Liver (tissue), 8 donors: ENCODE measurements at regions not wholly inside any gene's neighbourhood (a gene's known extent, or its start where the extent isn't known, plus 50 kb on each side); places are given as distances from the start of the nearest gene placed in this dataset.

Experiments
- DNase-seq: peaks from one replicate; pipeline ENCODE4 v3.0.0-alpha.2; 2017; ENCODE audit warnings: low spot score
- H3K27ac ChIP-seq, 2 donors: one replicate each; pipeline ENCODE4 v1.7.0; 2013; ENCODE audit warnings: inconsistent platforms in 2 of 2, low read length in 2 of 2, control low read depth in 1 of 2, low read depth in 1 of 2, mild to moderate bottlenecking in 1 of 2
- H3K27me3 ChIP-seq, 4 donors: one replicate each; pipeline versions ENCODE4 v1.6.1 to v1.7.0; 2013; ENCODE audit warnings: low read length in 3 of 4, inconsistent platforms in 1 of 4, mild to moderate bottlenecking in 1 of 4, moderate library complexity in 1 of 4; ENCODE audit not compliant: control insufficient read depth in 4 of 4, insufficient read depth in 4 of 4
- H3K36me3 ChIP-seq, 4 donors: one replicate each; pipeline versions ENCODE4 v1.6.1 to v1.7.0; 2013; ENCODE audit warnings: low read length in 3 of 4, mild to moderate bottlenecking in 3 of 4, low read depth in 1 of 4, moderate library complexity in 1 of 4; ENCODE audit not compliant: control insufficient read depth in 4 of 4, insufficient read depth in 3 of 4
- H3K4me1 ChIP-seq, 4 donors: one replicate each; pipeline versions ENCODE4 v1.6.1 to v1.7.0; 2013; ENCODE audit warnings: low read length in 3 of 4, mild to moderate bottlenecking in 3 of 4, moderate library complexity in 1 of 4; ENCODE audit not compliant: control insufficient read depth in 4 of 4, insufficient read depth in 4 of 4
- H3K4me3 ChIP-seq, 3 donors: one replicate each; pipeline versions ENCODE4 v1.6.1 to v1.7.0; 2013; ENCODE audit warnings: low read length in 3 of 3, control low read depth in 1 of 3, low read depth in 1 of 3, mild to moderate bottlenecking in 1 of 3
- H3K9ac ChIP-seq, 2 donors: one replicate each; pipeline ENCODE4 v1.7.0; 2013; ENCODE audit warnings: low read length in 2 of 2, mild to moderate bottlenecking in 2 of 2, moderate library complexity in 2 of 2, control low read depth in 1 of 2, low read depth in 1 of 2
- H3K9me3 ChIP-seq, 4 donors: one replicate each; pipeline versions ENCODE4 v1.6.1 to v1.7.0; 2013; ENCODE audit warnings: low read length in 3 of 4; ENCODE audit not compliant: control insufficient read depth in 4 of 4
- CTCF ChIP-seq: fragments of 150-350 bp; IDR thresholded peaks from 2 replicates; pipeline ENCODE4 v1.5.1; 2017; ENCODE audit warnings: improper control_type of control experiment, low read depth, low read length; ENCODE audit not compliant: missing input control
- EGR1 ChIP-seq, 2 donors: IDR thresholded peaks; 2 replicates each; pipeline ENCODE4 v1.6.1; 2016 to 2018; ENCODE audit warnings: antibody characterized with exemption in 2 of 2, low read depth in 2 of 2
- FOXA1 ChIP-seq: IDR thresholded peaks from 2 replicates; pipeline ENCODE4 v1.6.1; 2016; ENCODE audit warnings: antibody characterized with exemption
- FOXA2 ChIP-seq: IDR thresholded peaks from 2 replicates; pipeline ENCODE4 v1.6.1; 2016; ENCODE audit warnings: antibody characterized with exemption
- GABPA ChIP-seq, 2 donors: IDR thresholded peaks in 1 of 2; conservative IDR thresholded peaks in 1 of 2; 2 replicates each; pipeline ENCODE4 v1.6.1; 2016; ENCODE audit warnings: antibody characterized with exemption in 2 of 2, mild to moderate bottlenecking in 1 of 2, moderate library complexity in 1 of 2
- HNF4A ChIP-seq, 2 donors: conservative IDR thresholded peaks; 2 replicates each; pipeline ENCODE4 v1.6.1; 2016; ENCODE audit warnings: antibody characterized with exemption in 2 of 2, mild to moderate bottlenecking in 2 of 2
- HNF4G ChIP-seq: IDR thresholded peaks from 2 replicates; pipeline ENCODE4 v1.6.1; 2016; ENCODE audit warnings: antibody characterized with exemption
- JUND ChIP-seq, 2 donors: IDR thresholded peaks; 2 replicates each; pipeline ENCODE4 v1.6.1; 2016; ENCODE audit warnings: antibody characterized with exemption in 2 of 2
- NR2F2 ChIP-seq: IDR thresholded peaks from 2 replicates; pipeline ENCODE4 v1.6.1; 2016; ENCODE audit warnings: antibody characterized with exemption
- RAD21 ChIP-seq, 2 donors: IDR thresholded peaks; 2 replicates each; pipeline ENCODE4 v1.6.1; 2016; ENCODE audit warnings: antibody characterized with exemption in 2 of 2, mild to moderate bottlenecking in 2 of 2
- RXRA ChIP-seq, 2 donors: IDR thresholded peaks; 2 replicates each; pipeline ENCODE4 v1.6.1; 2017 to 2018; ENCODE audit warnings: antibody characterized with exemption in 2 of 2, mild to moderate bottlenecking in 1 of 2
- SP1 ChIP-seq: IDR thresholded peaks from 2 replicates; pipeline ENCODE4 v1.6.1; 2018; ENCODE audit warnings: antibody characterized with exemption, mild to moderate bottlenecking
- YY1 ChIP-seq: IDR thresholded peaks from 2 replicates; pipeline ENCODE4 v1.6.1; 2016; ENCODE audit warnings: antibody characterized with exemption, mild to moderate bottlenecking
- ZBTB33 ChIP-seq: IDR thresholded peaks from 2 replicates; pipeline ENCODE4 v1.6.1; 2016; ENCODE audit warnings: antibody characterized with exemption
- WGBS: extraction: QIAGEN DNeasy Blood & Tissue Kit; methylation state at CpG from one replicate; pipeline ENCODE4 v1.1.7; 2013; 5-methylcytosine and 5-hydroxymethylcytosine counted together
- TF ChIP-seq, protein P1 (sequence below): IDR thresholded peaks from 2 replicates; pipeline ENCODE4 v1.6.1; 2016; ENCODE audit warnings: antibody characterized with exemption
- TF ChIP-seq, protein P2 (sequence below): IDR thresholded peaks from 2 replicates; pipeline ENCODE4 v1.6.1; 2016; ENCODE audit warnings: antibody characterized with exemption, mild to moderate bottlenecking
- TF ChIP-seq, protein P3 (sequence below): IDR thresholded peaks from 2 replicates; pipeline ENCODE4 v1.6.1; 2016; ENCODE audit warnings: antibody characterized with exemption
- donor health status: healthy.
- donor health status: healthy.
- donor health status: healthy.
- donor health status: healthy.
- donor health status: healthy.

DNA sequence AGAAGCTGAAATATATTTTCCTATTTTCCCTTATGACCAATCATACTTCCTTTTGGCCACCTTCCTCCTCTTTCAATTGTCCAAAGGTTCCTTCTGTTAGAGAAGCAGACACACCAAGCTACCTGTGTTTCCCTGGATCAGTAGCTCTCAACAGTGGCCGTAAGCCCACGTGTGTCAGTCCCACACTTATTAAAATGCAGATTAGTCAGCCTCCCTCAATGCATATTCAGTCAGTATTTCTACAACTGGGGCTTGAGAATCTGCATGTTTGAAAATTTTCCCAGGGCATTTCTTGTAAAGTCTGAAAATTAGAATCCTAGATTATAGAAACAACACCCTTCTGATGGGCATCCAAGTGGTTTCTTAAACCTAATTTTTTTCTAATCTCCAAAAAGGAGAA is 54.0 kb upstream of the ITPRID2 start (continued):
- no peak for TF ChIP-seq CTCF

- Histone ChIP-seq H3K4me3 (no peak overlapping the region), H3K9ac (no peak overlapping the region), H3K36me3 (no peaks in the 10 kb centered on the region), H3K27ac (no peak overlapping the region), H3K9me3 (no peaks in the 10 kb centered on the region), H3K27me3 (no peaks in the 10 kb centered on the region), H3K4me1 (no peaks in the 10 kb centered on the region)
- DNase-seq, result no peak
- WGBS, result 98% methylated on average over 1 of the region's 1 CpG
- TF ChIP-seq, protein P1, sequence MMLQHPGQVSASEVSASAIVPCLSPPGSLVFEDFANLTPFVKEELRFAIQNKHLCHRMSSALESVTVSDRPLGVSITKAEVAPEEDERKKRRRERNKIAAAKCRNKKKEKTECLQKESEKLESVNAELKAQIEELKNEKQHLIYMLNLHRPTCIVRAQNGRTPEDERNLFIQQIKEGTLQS, result no peak
- TF ChIP-seq HNF4G (no peak), NR2F2 (no peak), YY1 (no peak), RXRA (IDR thresholded peaks at IDR 0.05) (no peak), ZBTB33 (no peak), GABPA (IDR thresholded peaks at IDR 0.05 in 1 of 2, conservative IDR thresholded peaks at IDR 0.05 in 1 of 2) (no peak), HNF4A (conservative IDR thresholded peaks at IDR 0.05) (no peak), FOXA2 (no peak), SP1 (no peak), RAD21 (IDR thresholded peaks at IDR 0.05) (no peak)
- TF ChIP-seq, protein P2, sequence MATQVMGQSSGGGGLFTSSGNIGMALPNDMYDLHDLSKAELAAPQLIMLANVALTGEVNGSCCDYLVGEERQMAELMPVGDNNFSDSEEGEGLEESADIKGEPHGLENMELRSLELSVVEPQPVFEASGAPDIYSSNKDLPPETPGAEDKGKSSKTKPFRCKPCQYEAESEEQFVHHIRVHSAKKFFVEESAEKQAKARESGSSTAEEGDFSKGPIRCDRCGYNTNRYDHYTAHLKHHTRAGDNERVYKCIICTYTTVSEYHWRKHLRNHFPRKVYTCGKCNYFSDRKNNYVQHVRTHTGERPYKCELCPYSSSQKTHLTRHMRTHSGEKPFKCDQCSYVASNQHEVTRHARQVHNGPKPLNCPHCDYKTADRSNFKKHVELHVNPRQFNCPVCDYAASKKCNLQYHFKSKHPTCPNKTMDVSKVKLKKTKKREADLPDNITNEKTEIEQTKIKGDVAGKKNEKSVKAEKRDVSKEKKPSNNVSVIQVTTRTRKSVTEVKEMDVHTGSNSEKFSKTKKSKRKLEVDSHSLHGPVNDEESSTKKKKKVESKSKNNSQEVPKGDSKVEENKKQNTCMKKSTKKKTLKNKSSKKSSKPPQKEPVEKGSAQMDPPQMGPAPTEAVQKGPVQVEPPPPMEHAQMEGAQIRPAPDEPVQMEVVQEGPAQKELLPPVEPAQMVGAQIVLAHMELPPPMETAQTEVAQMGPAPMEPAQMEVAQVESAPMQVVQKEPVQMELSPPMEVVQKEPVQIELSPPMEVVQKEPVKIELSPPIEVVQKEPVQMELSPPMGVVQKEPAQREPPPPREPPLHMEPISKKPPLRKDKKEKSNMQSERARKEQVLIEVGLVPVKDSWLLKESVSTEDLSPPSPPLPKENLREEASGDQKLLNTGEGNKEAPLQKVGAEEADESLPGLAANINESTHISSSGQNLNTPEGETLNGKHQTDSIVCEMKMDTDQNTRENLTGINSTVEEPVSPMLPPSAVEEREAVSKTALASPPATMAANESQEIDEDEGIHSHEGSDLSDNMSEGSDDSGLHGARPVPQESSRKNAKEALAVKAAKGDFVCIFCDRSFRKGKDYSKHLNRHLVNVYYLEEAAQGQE, result no peak
Observed at GRCh38 chr2:181839811-181840210, 51.7 kb upstream of the ITPRID2 start.

DNA sequence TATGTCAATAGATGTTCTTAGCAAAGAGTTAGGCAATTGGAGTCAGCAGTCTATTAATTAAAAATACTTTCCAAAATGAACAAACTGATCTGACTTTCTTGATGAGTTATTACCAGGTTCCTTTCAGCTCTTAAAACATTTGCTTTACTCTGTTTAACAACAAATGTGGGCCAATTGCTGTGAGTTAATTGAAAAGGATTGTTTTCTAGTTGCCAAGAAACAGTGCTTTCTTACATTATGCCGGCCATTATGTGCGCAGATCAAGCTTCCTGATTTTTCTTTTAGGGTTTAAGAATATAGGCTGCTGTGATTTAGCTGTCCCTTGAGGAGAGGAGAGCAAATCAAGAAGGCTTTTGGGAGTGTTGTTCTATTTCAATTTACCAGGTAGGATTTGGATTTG is 50.5 kb upstream of the ITPRID2 start:
- Histone ChIP-seq H3K9ac (no peak overlapping the region), H3K36me3 (no peaks in the 10 kb centered on the region)
- no peak for DNase-seq
- TF ChIP-seq RAD21 (IDR thresholded peaks at IDR 0.05), result no peak
- no peak for TF ChIP-seq NR2F2
- no peak for TF ChIP-seq FOXA1
- TF ChIP-seq CTCF, result no peak
- TF ChIP-seq HNF4A (conservative IDR thresholded peaks at IDR 0.05), result no peak
- TF ChIP-seq HNF4G, result no peak
- TF ChIP-seq, protein P1, result no peak
- TF ChIP-seq EGR1 (IDR thresholded peaks at IDR 0.05; ENCODE audit: low read depth in 2 of 2), result no peak
- no peak for TF ChIP-seq JUND (IDR thresholded peaks at IDR 0.05)
- TF ChIP-seq ZBTB33, result no peak
- TF ChIP-seq, protein P3, sequence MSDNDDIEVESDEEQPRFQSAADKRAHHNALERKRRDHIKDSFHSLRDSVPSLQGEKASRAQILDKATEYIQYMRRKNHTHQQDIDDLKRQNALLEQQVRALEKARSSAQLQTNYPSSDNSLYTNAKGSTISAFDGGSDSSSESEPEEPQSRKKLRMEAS, result no peak
- TF ChIP-seq RXRA (IDR thresholded peaks at IDR 0.05), result no peak

More for the DNA sequence above, 50.5 kb upstream of the ITPRID2 start:
- 94% methylated on average over 2 of the region's 2 CpGs for WGBS
- H3K9me3 ChIP-seq, result no peaks in the 10 kb centered on the region
- H3K4me1 ChIP-seq, result no peaks in the 10 kb centered on the region
- H3K27ac ChIP-seq, result no peak overlapping the region
- no peak overlapping the region for H3K4me3 ChIP-seq
- no peaks in the 10 kb centered on the region for H3K27me3 ChIP-seq
